ENCODE measurements at regions not wholly inside any gene's neighbourhood (a gene's known extent, or its start where the extent isn't known, plus 50 kb on each side); places are given as distances from the start of the nearest gene placed in this dataset.

DNA sequence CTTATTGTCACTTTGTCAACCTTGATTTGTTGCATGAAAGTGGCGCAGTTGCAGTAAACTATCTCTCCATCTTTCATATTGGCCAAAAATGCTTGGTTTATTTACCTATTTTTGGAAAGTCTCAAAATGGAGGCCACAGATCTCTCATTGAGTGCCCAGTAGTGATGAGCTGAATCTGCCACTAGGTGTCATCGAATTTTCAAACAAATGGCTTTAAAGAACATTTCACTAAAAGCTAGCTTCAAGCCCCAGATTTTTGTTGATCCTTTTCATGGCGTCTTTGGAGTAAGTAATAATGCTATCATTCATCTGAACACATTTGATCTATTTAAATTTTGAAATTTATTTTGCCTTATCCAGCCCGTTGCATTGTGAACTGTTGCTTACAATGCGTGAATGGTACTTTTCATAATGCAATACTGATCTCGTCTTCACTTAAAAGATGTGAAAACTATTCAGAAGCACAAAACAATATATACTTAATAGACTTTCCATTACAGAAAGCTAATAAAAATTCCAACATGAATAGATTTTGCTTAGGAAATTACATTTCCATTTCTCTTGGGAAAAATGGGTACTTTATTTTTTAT, 236.2 kb downstream of the DNAJB9 start:
- no peak overlapping the region for H3K4me3 Mint-ChIP-seq (ENCODE audit: low read depth, unreplicated experiment)
- no peak for TF ChIP-seq CTCF (IDR thresholded peaks at IDR 0.05; ENCODE audit: unreplicated experiment)
- peak; percentile 3 for DNase-seq
- no peaks in the 10 kb centered on the region for H3K9me3 Mint-ChIP-seq (ENCODE audit: low read depth, unreplicated experiment)
- no TSS peak for BruUV-seq (replicated peaks)
- peaks cover 13% of the 10 kb centered on the region for H3K27me3 Mint-ChIP-seq (ENCODE audit: unreplicated experiment)
- intact Hi-C loops (cut with micrococcal nuclease; ENCODE audit: unreplicated experiment): no loop called here
- no peak overlapping the region for H3K27ac Mint-ChIP-seq (ENCODE audit: unreplicated experiment)
- H3K36me3 Mint-ChIP-seq (ENCODE audit: insufficient read depth, unreplicated experiment): no peaks in the 10 kb centered on the region
- CTCF ChIA-PET: interaction anchor here (0.6 kb wide), 1 partner anchor 29 kb away, joined by 4 read pairs; no protein-coding TSS in a partner anchor
- no peaks in the 10 kb centered on the region for H3K4me1 Mint-ChIP-seq (ENCODE audit: low read depth, unreplicated experiment)

DNA sequence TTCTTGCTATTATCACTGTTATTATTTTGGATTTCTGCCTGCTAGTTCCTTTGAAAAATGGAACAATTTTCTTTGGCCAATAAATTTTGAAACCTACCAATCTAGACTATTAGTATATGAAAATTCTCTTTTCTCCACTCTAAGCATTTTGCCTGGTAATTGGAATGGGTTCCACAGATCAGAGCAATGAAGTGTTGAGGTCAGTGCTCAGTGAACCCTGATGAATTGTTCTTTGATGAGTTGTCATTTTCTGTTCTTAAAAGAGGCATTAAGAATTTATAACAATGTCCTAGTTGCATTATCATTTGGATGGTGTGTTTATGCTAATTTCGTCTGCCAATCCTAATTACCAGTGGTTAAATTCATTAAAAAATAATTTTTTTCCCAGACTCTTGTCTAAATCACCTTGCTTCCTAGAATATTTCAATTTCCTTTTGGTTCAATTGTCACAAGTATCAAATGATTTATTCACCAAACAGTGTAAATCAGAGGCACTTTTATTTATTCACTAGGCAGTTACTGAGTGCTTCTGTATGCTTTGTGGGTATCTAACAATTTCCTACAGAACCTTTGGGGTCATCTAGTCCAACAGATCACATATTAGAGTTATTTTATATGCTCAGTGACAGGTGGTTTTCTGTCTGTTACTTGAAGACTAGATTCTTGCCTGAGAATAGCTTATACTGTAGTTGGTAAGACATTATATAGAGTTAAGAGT, 239.0 kb downstream of the DNAJB9 start:
- no peak overlapping the region for H3K4me3 Mint-ChIP-seq (ENCODE audit: low read depth, unreplicated experiment)
- peaks cover 9% of the 10 kb centered on the region for H3K27me3 Mint-ChIP-seq (ENCODE audit: unreplicated experiment)
- DNase-seq: no peak
- no peaks in the 10 kb centered on the region for H3K36me3 Mint-ChIP-seq (ENCODE audit: insufficient read depth, unreplicated experiment)
- CTCF ChIA-PET: no interaction called here
- H3K4me1 Mint-ChIP-seq (ENCODE audit: low read depth, unreplicated experiment): no peaks in the 10 kb centered on the region
- H3K9me3 Mint-ChIP-seq (ENCODE audit: low read depth, unreplicated experiment): no peaks in the 10 kb centered on the region
- TF ChIP-seq CTCF (IDR thresholded peaks at IDR 0.05; ENCODE audit: unreplicated experiment): no peak
- H3K27ac Mint-ChIP-seq (ENCODE audit: unreplicated experiment): no peak overlapping the region
- BruUV-seq (replicated peaks): no TSS peak
- intact Hi-C loops (cut with micrococcal nuclease; ENCODE audit: unreplicated experiment): no loop called here

DNA sequence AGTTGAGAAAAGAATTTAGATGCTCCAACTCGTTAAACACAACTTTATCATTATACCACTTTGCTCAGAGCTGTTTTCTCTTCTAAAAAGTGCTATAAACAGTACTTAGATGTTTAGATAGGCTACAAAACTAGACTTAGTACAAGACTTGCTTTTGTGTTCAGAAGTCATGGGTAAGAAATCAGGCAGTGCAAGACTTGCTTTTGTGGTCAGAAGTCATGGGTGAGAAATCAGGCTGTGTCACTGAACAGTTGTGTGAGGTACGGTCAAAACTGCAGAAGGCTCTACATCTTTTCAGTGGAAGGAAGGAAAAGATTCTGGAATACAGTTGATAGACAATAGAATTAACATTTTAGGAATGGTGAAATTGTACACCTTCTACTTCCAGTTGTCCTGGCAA, 239.7 kb downstream of the DNAJB9 start:
- DNase-seq: no peak
- Mint-ChIP-seq H3K4me3 (ENCODE audit: low read depth, unreplicated experiment) (no peak overlapping the region), H3K27ac (ENCODE audit: unreplicated experiment) (no peak overlapping the region), H3K4me1 (ENCODE audit: low read depth, unreplicated experiment) (no peaks in the 10 kb centered on the region), H3K9me3 (ENCODE audit: low read depth, unreplicated experiment) (peaks cover 1% of the 10 kb centered on the region), H3K27me3 (ENCODE audit: unreplicated experiment) (peaks cover 7% of the 10 kb centered on the region), H3K36me3 (ENCODE audit: insufficient read depth, unreplicated experiment) (no peaks in the 10 kb centered on the region)
- CTCF ChIA-PET: no interaction called here
- BruUV-seq (replicated peaks): no TSS peak
- TF ChIP-seq CTCF (IDR thresholded peaks at IDR 0.05; ENCODE audit: unreplicated experiment): no peak
- intact Hi-C loops (cut with micrococcal nuclease; ENCODE audit: unreplicated experiment): no loop called here

DNA sequence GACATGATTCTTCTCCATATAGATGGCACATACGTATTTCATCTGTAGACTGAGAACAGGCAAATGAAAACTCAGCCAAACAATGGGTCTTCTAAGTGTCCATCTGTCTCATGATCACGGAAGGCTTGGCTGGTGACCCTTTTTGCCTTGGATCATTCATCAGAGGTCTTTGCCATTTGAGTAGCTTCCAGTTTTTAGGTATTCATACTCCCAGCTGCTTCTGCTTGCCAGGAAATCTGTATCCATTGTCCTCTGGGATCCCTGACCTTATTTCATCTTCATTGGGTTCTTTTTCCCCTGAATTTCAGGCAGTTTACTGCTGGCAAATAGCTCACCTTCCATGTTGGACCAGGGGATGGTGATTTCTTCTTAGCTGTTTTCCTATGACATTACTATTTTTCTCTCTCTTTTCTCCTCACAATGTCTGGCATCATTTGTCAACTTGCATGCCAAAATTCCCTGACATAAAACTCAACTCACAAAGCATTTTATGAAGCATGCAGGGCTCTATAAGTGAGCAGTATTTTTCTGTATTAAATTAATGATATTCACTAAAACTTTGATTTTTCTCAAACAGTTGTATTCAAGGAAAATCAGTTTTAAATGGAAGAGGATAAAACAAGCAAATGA, 241.2 kb downstream of the DNAJB9 start:
- peaks cover 4% of the 10 kb centered on the region for H3K9me3 Mint-ChIP-seq (ENCODE audit: low read depth, unreplicated experiment)
- no TSS peak for BruUV-seq (replicated peaks)
- H3K4me1 Mint-ChIP-seq (ENCODE audit: low read depth, unreplicated experiment): no peaks in the 10 kb centered on the region
- TF ChIP-seq CTCF (IDR thresholded peaks at IDR 0.05; ENCODE audit: unreplicated experiment): no peak
- intact Hi-C loops (cut with micrococcal nuclease; ENCODE audit: unreplicated experiment): loop anchor here (5.0 kb wide), 1 partner anchor 199 kb away; no protein-coding TSS in a partner anchor
- no peak overlapping the region for H3K4me3 Mint-ChIP-seq (ENCODE audit: low read depth, unreplicated experiment)
- CTCF ChIA-PET: no interaction called here
- no peaks in the 10 kb centered on the region for H3K36me3 Mint-ChIP-seq (ENCODE audit: insufficient read depth, unreplicated experiment)
- DNase-seq: no peak
- H3K27ac Mint-ChIP-seq (ENCODE audit: unreplicated experiment): no peak overlapping the region
- H3K27me3 Mint-ChIP-seq (ENCODE audit: unreplicated experiment): peaks cover 10% of the 10 kb centered on the region
